HG03108 (cell line): ENCODE measurements at regions not wholly inside any gene's neighbourhood (a gene's known extent, or its start where the extent isn't known, plus 50 kb on each side); places are given as distances from the start of the nearest gene placed in this dataset.

Experiments used
- ATAC-seq: cut with Tn5 transposase; IDR thresholded peaks from one replicate; pipeline ENCODE4 v1.9.1; 2021; ENCODE audit warnings: moderate library complexity; ENCODE audit not compliant: unreplicated experiment

DNA sequence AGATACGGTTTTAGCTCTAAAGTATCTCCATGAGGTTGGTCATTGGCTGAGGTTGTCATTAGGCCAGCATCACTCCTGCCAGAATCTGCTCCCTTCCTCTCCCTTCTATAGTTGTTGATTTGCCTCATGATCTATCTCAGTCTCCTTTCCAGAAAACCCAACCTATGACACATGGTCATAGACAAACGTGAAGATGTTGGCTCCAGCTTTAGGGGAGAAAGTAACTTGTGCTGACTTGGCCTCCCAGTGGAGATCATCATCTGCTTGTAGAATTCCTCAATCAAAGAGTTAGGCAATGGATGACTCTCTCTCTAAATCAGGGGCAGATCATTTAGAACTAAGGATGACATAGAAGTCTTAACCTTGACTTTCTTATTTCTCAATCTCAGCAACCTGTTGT, 894.4 kb downstream of the TTLL7 start:
- no peak for ATAC-seq

DNA sequence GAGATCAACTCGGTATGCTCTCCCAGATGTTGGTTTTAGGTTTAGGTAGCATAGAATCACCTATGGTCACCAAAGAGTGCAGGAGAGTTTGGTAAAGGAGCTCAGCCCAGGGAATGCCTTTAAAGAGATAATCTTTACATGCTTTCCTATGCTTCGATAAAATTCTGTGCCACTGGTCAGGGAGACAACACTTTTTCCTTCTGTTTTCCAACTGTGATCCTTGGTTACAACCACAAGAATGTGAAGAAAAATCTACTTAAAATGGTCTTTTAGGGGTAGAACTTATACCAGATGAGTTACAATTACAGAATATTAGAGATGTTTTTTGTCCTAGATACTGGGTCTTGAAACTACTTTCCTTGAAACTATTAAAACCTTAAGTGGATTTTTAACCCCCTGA, 895.6 kb downstream of the TTLL7 start:
- no peak for ATAC-seq

DNA sequence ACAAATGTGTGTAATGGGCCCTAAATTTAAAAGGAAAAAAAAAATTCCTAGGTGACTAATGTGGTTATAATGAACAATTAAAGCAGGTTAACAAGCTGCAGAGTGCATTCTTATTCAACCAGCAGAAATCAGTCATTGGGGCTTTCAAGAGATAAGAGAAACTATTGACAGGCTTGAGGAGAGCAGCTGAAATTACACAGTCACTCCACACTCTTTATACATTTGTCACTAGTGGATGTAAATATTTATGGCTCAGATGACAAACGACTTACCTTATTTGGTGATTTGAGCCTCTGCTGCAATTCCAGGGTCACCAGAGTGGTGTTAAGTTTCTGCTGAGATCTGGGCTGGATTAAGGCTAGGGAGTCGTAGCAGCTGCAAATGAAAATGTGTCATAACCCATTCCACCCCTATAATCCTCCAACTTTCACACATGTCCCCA, 896.3 kb downstream of the TTLL7 start:
- no peak for ATAC-seq

DNA sequence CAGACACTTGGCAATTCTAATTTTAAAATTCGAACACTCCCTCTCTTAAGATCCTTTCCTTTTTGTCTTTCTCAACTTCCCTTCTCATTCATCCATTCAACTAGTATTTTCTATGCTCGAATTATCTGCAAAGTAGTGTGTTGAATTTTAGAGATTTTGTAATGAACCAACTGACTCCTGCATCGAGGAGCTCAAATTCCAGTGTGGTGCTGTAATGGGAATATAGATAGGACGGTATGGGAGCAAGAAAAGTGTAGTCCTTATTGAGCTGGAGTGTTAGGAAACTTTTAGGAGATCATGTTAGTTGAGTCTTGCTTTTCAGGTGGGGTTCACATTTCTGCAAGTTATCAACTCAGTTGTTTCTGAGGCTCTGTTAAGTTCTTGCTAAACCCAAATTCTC, 897.5 kb downstream of the TTLL7 start:
- ATAC-seq = no peak

DNA sequence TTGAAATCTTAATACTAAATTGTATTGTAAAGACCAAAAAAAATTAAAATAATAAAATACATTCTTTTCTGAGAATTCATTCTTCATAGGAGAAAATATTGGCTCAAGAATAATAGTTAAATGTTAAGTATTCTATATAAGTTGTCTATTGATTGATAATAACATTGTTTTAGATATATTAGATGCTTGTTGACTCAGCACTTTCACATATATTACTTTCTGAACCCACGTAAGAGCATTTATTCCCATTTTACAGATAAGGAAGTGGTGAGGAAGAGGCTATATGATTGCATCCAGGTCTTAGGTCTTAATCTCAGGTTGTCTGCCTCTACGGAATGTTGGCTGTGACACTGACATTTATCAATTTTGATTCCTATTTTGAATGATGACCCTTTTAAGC, 898.8 kb downstream of the TTLL7 start:
- ATAC-seq = no peak

DNA sequence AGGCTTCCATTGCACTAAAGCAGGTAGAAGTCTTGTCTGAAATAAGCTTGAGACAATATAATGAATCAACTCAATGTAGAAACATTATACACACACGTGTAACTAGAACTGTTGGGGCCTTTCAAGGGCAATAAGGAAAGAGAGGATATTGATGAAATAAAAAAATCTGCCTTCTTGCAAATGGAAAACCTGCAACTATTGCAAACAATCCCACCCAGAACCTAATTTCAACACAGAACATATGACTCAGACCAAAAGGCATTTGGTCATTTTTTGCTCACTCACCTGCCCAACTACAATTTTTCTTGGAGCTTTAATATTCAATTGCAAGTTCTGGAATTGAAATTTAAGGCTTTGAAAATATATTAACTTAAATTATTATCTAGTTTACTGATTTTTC, 900.1 kb downstream of the TTLL7 start:
- ATAC-seq = no peak

- no peak for ATAC-seq
Measured at GRCh38 chr1:83098131-83098530, 900.8 kb downstream of the TTLL7 start.

GRCh38 chr1:83097715-83098114, 901.2 kb downstream of the TTLL7 start:
- ATAC-seq = no peak

GRCh38 chr1:83095570-83095969, 903.4 kb downstream of the TTLL7 start:
- no peak for ATAC-seq

DNA sequence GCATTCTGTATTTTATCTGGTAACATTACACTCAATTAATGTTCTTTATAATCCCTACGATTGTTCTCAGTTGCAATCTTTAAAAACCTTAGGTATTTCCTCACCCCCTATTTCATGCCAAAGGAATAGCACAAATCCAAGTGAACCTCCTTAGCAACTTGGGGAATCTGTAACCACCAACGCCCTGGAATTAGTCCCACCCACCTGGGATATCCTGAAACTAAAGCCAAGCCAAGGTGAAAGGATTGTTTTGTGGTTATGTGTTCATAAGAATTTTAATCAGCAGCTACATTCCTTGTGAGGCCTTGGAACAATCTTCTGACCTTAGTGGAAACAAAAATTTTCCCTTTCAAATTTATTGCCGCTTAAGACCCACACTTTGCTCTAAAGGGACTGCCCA, 908.7 kb downstream of the TTLL7 start:
- ATAC-seq = no peak

- ATAC-seq = no peak
Measured at GRCh38 chr1:83087851-83088250, 911.1 kb downstream of the TTLL7 start.

GRCh38 chr1:83086986-83087512, 911.9 kb downstream of the TTLL7 start:
- no peak for ATAC-seq

DNA sequence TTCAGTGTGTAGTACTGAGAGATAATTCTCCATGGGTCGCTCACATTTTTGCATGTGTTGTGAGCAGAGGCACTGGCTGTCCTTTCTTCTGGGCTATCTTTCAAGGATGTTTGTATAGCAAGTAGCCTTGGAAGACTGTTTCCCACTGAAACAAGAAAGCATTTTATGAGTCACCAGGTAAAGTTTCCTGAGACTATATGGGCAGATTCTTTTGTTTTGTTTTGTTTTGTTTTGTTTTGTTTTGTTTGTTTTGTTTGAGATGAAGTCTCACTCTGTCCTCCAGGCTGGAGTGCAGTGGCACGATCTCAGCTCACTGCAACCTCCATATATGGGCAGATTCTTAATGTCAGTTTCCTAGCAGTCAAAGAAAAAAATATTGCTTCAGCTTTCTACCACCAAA, 912.6 kb downstream of the TTLL7 start:
- no peak for ATAC-seq

DNA sequence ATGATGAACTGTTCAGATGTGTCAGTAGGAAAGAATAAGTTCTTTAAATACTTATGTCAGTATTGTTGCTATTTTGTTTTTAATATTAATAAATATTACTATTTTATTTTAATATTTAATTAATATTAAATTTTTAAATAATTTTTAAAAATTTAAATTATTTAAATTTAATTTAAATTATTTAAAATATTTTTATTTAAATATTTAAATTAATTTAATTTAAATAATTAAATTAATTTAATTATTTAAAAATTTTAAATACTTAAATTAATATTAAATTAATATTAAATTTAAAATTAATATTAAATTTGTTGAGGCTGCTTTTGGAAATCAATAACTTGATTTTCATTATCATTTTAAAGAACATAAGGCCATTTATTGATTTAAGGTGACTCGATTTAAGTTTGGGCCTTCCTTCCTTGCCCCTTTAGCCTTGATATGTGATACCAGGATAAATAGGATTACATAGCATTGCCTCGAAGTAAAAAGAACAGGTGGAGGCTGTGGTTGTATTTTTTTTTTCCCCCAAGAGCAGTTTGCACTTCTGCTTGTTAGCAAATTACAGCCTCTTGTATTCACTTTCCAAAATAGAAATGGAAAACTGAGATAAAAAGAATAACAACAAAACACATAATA, 915.2 kb downstream of the TTLL7 start:
- ATAC-seq = no peak

DNA sequence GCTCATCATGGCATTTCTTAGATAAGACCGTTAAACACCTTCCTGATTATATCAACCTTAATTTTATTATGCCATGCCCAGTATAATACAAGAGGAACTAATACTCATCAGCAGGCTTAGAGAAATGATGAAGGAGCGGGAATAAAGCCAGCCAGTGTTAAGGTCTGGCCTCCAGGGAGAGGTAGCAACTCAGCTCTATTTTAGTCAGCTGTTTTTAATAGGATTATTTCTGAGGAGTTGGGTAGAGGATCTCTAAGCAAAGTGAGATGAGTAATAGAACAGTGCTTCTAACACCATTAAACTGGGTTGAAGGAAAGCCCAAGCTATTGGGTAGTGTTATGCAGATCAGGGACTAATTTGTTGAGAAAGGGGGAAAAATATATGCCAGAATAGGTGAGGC, 921.5 kb downstream of the TTLL7 start:
- no peak for ATAC-seq

GRCh38 chr1:83075107-83075506, 923.8 kb downstream of the TTLL7 start:
- no peak for ATAC-seq

GRCh38 chr1:83067954-83068353, 931.0 kb downstream of the TTLL7 start:
- no peak for ATAC-seq

- no peak for ATAC-seq
Measured at GRCh38 chr1:83065952-83066727, 932.8 kb downstream of the TTLL7 start.

DNA sequence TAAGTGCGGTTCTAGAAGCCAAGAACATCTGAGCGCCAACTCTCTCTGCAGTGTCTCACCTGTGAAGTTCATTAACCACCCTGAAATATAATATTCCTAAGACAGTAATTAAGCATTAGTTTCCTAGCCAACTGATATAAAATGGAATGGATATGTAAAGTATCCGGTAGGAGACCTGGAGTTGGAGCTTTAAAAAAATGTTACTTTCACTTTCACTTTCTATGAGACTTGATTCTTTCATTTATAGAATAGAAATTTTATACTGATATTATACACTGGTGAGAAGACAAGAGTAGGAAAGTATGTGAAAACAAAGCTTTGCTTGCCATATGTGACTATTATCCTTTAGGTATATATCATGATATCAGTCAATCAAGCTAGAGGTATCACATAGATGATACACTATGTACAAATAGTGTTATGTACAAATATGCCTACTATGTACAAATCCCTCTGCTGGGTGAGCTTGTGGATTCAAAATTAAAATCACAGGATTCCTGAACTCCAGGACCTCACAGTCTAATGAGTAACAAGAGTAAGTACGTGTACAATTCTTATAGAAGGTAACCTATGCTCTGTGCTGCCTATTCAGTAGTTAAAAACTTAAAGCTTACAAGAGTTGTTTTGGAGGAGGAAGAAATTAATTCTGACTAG, 934.2 kb downstream of the TTLL7 start:
- no peak for ATAC-seq

DNA sequence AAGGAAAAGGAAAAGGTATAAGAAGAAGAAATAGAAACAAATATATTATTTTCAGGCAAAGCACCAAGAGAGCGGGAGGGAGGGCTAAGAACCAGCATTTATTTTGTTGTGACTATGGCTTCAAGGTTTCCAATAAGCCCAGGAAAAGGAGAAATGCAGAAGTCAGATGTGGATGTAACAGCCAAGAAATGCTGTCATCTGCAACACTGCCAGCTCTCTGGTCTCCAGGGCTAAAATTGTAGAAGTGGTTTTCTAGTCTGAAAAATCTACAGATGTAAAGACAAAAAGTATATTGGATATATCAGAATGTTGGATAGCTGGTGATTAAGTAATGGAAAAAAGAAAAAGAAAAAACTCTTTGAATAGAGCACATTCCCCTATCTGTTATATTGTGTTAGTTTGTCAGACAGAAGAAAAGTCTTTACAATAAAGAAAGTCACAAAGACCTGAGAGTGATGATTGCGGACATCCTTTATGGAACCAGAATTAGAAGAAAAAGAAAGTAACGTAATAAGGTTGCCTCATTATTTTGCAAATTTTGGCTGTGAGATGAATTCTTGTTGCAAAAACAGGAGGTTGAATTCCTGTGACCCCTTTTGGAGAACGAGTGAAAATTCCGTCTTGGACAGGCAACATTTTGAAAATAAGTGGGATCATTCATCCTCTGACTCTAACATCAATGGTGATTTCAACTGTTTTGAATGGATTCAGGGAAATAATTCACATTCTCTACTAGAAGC, 938.1 kb downstream of the TTLL7 start:
- no peak for ATAC-seq

DNA sequence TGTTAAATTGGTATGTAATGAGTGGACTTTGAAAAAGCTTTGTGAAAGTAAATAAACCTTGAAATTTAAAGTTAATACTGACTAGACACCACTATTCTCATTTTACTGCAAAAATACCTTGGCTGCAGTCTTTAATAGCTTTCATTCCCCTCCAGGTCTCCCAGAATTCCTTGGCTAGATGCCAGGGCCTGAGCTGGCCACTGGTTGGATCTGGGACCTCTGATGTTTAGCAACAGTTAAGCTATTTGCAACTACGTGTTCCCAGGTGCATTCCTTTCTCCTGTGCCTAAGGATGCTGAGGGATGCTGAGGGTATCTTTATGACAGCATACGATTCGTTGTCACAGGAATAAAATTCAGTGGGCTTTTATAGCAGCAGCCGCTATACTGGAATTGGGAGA, 938.7 kb downstream of the TTLL7 start:
- ATAC-seq = no peak
